GM18520 (cell line): ENCODE measurements at regions not wholly inside any gene's neighbourhood (a gene's known extent, or its start where the extent isn't known, plus 50 kb on each side); places are given as distances from the start of the nearest gene placed in this dataset.
"Not testable (repeated sequence)": the region's sequence is repeated elsewhere in the genome, so short reads cannot be mapped to it uniquely, and the experiment has no call there.

Source experiments
- ATAC-seq: cut with Tn5 transposase; IDR thresholded peaks from one replicate; pipeline ENCODE4 v1.9.1; 2021; ENCODE audit not compliant: unreplicated experiment

DNA sequence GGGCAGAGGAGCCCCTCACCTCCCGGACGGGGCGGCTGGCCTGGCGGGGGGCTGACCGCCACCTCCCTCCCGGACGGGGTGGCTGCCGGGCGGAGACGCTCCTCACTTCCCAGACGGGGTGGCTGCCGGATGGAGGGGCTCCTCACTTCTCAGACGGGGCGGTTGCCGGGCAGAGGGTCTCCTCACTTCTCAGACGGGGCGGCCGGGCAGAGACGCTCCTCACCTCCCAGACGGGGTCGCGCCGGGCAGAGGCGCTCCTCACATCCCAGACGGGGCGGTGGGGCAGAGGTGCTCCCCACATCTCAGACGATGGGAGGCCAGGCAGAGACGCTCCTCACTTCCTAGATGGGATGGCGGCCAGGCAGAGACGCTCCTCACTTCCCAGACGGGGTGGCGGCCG lies 1615.9 kb upstream of the C9orf72 start:
- not testable (repeated sequence) for ATAC-seq

GRCh38 chr9:29198861-29199260 lies 1625.6 kb upstream of the C9orf72 start:
- no peak for ATAC-seq

DNA sequence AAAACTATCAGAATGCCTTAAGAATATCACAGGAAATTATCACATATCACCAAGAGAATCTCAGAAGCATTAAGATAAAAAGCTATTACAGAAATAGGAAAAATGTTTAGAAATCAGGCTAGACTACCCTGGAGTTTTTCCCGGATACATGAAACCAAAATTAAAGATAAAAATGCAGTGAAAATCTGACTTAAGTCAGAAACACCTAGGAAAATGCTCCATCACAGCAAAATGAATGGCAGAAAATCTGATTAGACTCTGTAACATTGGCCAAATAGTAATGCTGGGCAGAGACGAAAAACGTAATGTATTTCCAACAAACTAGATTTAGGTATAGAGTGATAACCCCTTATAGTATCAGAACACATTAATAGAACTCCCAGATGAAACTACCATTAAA lies 1626.7 kb upstream of the C9orf72 start:
- no peak for ATAC-seq

DNA sequence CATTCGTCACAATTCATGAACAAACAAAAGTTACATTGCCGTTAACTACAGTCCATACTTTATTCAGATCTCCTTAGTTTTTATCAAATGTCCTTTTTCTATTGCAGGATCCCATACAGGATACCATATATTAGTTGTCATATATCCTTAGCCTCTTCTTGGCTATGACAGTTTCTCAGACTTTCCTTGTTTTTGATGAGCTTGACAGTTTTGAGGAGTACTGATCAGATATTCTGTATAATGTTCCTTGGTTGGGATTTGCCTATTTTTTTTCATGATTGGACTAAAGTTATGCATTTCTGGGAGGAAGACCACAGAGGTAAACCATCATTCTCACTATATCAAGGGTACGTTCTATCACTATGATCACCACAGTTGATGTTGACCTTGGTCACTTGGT lies 1627.4 kb upstream of the C9orf72 start:
- ATAC-seq, result no peak

DNA sequence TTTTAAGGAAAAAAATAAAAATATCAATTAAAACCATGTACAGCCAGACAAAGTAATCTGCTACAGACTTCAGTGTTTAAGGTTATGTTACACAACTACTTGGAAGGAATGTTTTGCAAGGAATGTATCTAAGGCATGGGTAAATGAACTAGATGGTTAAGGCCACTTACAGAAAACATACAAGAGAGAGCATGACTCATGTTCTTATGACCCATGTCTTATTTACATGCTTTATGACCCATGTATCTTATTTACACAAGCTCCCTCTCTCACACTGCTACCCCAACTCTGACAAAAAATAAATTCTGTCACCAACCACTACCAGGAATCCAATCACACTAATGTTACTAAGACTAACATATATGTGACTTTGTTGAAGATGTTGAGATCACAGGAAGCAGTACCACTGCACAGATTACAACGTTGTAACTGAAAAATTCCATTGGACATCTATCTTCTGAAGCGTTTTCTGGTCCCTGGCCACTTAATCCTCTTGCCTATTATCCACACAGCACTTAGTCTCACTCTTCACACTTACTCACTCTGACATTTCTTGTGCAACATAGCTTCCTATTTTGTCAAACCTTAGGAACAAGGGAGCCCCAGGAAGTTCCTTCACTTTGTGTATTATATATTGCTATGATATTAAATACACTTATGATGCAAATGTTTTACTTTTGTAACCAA lies 1630.1 kb upstream of the C9orf72 start:
- ATAC-seq, result no peak

DNA sequence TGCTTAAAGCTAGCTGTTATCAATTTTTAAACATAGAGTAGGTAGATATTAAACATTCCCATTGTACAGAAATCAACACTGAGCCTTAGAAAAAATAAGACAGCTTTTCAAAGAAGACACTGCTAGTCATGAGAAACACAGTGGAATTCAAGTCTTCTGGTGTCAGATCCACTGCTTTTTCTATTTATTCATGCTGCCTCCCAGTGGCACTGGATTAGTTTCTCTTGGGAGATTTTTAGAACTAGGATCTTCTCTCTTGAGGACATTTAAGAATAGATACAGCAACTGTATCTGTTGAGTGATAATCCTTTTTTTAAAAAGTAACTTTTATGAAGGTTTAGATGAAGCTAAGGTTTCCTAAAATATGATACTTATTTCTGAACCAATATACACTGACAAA lies 1635.4 kb upstream of the C9orf72 start:
- ATAC-seq, result no peak

- ATAC-seq, result no peak
Measured at GRCh38 chr9:29209748-29210291, 1636.5 kb upstream of the C9orf72 start.

- ATAC-seq, result no peak
Measured at GRCh38 chr9:29211003-29211579, 1637.8 kb upstream of the C9orf72 start.

DNA sequence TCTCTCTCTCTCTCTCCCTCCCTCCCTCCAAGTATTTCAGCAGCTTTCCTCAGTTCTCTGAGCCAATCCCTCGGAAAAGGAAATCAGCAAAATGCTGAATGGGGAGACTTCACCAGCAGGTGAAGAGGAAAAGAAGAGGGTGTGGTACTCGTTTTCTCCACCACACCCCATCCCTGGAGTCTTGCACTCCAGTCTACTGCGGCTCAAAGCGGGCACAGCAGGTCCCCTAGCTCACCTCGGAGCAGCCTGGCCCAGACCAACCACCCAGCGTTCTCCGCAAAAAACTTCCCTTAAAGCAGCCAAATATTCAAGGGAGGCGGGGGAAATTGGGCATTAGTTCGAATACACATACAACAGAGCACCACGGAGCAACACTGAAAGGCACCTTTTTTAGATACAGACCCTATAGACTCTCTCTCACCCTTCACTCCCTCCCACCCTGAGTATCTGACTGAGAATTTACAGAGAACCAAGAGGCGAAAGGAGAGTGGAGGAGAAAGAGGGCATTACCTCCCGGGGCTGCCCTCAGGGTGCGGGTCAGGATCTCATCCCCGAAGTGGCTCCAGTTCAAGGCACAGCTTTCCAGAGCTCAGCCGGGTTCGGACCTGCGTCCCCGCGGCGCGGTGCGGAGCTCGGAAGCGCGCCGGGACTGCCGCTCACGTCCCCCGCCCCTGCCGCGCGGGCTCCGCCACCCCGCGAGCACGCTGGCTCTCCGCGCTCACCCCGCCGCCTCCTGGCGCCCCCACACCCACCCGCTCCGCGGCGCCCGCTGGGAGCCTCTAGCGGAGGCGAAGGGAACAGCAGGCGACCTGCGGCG lies 1638.5 kb upstream of the C9orf72 start:
- peak; percentile 90 for ATAC-seq

- ATAC-seq, result no peak
Measured at GRCh38 chr9:29212397-29213387, 1639.4 kb upstream of the C9orf72 start.

- no peak for ATAC-seq
Measured at GRCh38 chr9:29213417-29214153, 1640.3 kb upstream of the C9orf72 start, which contains the start of gene LINGO2. LINGO2 (minus strand) TSS chr9:29213601.

DNA sequence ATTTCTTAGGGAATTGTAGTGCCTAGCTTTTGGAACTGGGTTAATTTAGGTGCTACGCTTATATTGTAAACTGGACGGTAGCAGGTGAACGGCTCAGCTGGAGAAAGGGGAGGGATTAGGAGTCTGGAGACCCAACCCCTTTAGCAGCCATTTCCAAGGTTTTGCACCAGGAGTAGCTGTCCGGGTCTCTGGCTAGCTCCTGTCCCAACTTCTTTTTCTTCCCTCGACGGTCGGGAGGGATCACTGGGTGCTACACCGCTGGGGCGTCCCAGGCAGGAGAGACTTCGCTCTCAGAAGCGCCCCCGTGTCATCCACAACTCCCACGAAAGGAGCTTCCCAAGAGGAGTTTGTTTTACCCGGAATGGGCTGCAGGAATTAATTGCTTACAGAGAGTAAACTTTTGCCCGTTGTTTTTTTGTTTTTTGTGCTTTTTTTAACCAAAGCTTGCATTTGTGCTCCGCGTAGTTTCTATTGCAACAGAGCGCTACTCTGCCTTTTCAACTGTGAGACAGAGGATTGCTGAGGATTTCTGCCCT lies 1640.9 kb upstream of the C9orf72 start:
- ATAC-seq, result no peak

GRCh38 chr9:29214690-29215253 lies 1641.5 kb upstream of the C9orf72 start:
- no peak for ATAC-seq

DNA sequence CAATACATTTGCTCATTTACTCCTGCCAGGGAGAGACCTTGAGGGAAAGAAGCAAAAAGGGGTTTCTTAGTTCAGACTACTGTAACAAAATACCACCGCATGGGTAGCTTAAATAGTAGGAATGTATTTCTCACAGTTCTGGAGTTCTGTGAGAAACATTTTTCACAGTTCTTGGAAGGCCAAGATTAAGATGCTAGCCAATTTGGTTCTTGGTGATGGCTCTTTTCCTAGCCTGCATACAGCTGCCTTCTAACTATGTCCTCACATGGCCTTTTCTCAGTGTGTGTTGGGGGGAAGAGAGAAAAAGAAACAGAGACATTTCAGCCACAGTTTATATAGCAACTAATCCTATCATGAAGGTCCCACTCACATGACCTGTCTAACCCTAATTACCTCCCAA lies 1644.7 kb upstream of the C9orf72 start:
- ATAC-seq, result no peak

- no peak for ATAC-seq
Measured at GRCh38 chr9:29220596-29221251, 1647.4 kb upstream of the C9orf72 start.

GRCh38 chr9:29228558-29228957 lies 1655.3 kb upstream of the C9orf72 start:
- ATAC-seq, result no peak

DNA sequence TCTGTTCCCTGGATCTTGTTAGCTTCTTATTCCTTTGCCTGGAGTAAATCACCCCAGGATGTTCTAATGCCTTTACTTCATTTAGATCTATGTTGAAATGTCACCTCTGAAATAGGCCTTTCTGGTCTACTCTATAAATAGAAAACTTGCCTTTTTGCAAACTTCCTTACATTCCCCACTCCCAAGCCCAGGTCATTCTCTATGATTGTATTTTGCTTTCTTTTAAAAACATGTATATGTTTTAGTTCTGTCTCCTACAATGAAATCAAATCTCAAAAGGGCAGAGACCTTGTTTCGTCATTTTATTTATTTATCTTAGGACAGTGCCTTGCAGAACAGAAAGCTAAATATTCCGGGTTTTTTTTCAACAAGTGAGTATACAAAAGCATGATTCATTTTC lies 1657.7 kb upstream of the C9orf72 start:
- no peak for ATAC-seq

DNA sequence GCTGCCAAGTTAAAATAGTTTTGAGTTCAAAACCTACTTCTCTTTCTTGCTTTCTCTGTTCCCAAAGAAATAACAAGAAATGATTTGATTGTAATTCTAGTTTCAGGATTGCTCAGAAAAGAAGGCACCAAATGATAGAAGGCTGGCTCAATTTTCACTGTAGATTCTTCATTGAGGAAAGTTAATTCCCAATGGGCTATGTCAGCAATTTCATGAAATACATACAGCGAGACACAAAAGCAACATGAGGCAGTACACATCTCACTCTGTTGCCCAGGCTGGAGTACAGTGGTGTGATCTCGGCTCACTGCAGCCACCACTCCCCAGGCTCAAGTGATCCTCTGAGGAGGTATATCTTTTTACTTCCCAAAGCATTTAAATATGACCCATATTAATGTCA lies 1659.9 kb upstream of the C9orf72 start:
- no peak for ATAC-seq

GRCh38 chr9:29241320-29241719 lies 1668.0 kb upstream of the C9orf72 start:
- ATAC-seq, result no peak
